HAP-1 (cell line): ENCODE measurements at regions not wholly inside any gene's neighbourhood (a gene's known extent, or its start where the extent isn't known, plus 50 kb on each side); places are given as distances from the start of the nearest gene placed in this dataset.
A peak's percentile ranks its signal among the peaks of the same experiment; 100 is the strongest.

Experiments used
- DNase-seq, 2 experiments: peaks; one replicate each; pipeline ENCODE4 v3.0.0-alpha.2; 2016 to 2020; ENCODE audit warnings: low spot score in 2 of 2
- H3K27me3 ChIP-seq: fragments of 250-450 bp; sonication (Bioruptor Pico); 2 replicates; pipeline ENCODE4 v1.5.1; 2020; ENCODE audit warnings: low read depth, mild to moderate bottlenecking, moderate library complexity
- H3K36me3 ChIP-seq: fragments of 250-450 bp; sonication (Bioruptor Pico); replicated peaks from 2 replicates; pipeline ENCODE4 v1.5.1; 2020; ENCODE audit warnings: mild to moderate bottlenecking
- H3K4me1 ChIP-seq: fragments of 250-450 bp; sonication (Bioruptor Pico); 2 replicates; pipeline ENCODE4 v1.5.1; 2020; ENCODE audit warnings: mild to moderate bottlenecking
- H3K4me3 ChIP-seq: fragments of 250-450 bp; sonication (Bioruptor Pico); 2 replicates; pipeline ENCODE4 v1.5.1; 2020; ENCODE audit warnings: mild to moderate bottlenecking, moderate library complexity
- H3K9me3 ChIP-seq: fragments of 250-450 bp; sonication (Bioruptor Pico); 2 replicates; pipeline ENCODE4 v1.5.1; 2020; ENCODE audit warnings: mild to moderate bottlenecking, moderate library complexity
- in situ Hi-C: fragments of 300-500 bp; cut with MboI; formaldehyde crosslinking; loops from 3 replicates; pipeline ENCODE4 v1.14.3; 2020; ENCODE audit warnings: low sequenced_read_pairs, inconsistent platforms, mixed read lengths

- H3K4me1 ChIP-seq = no peaks in the 10 kb centered on the region
- in situ Hi-C loops = no loop called here
- DNase-seq = no peak
- no peaks in the 10 kb centered on the region; the same call in none of the 2 replicates for H3K27me3 ChIP-seq
- H3K9me3 ChIP-seq = no peaks in the 10 kb centered on the region
- no peak overlapping the region for H3K4me3 ChIP-seq
- no peaks in the 10 kb centered on the region for H3K36me3 ChIP-seq
Observed at GRCh38 chr7:15950299-15950698, 263.8 kb upstream of the MEOX2 start.

- no peaks in the 10 kb centered on the region; the same call in none of the 2 replicates for H3K27me3 ChIP-seq
- H3K4me1 ChIP-seq = no peaks in the 10 kb centered on the region
- H3K36me3 ChIP-seq = no peaks in the 10 kb centered on the region
- no peak for DNase-seq
- H3K4me3 ChIP-seq = no peak overlapping the region
- in situ Hi-C loops = no loop called here
- H3K9me3 ChIP-seq = no peaks in the 10 kb centered on the region
Observed at GRCh38 chr7:15947754-15948153, 261.3 kb upstream of the MEOX2 start.

- DNase-seq = no peak
- peaks cover 9% of the 10 kb centered on the region for H3K27me3 ChIP-seq
- in situ Hi-C loops = no loop called here
Observed at GRCh38 chr7:15938115-15938514, 251.6 kb upstream of the MEOX2 start.

GRCh38 chr7:15937571-15937970 lies 251.1 kb upstream of the MEOX2 start:
- H3K4me1 ChIP-seq = peaks cover 4% of the 10 kb centered on the region
- no peaks in the 10 kb centered on the region for H3K9me3 ChIP-seq
- in situ Hi-C loops = no loop called here
- no peak for DNase-seq
- H3K27me3 ChIP-seq = peaks cover 9% of the 10 kb centered on the region
- H3K36me3 ChIP-seq = no peaks in the 10 kb centered on the region
- H3K4me3 ChIP-seq = no peak overlapping the region

More at GRCh38 chr7:15938115-15938514, 251.6 kb upstream of the MEOX2 start:
- H3K36me3 ChIP-seq = no peaks in the 10 kb centered on the region
- no peaks in the 10 kb centered on the region for H3K4me1 ChIP-seq
- H3K9me3 ChIP-seq = no peaks in the 10 kb centered on the region
- no peak overlapping the region for H3K4me3 ChIP-seq

DNA sequence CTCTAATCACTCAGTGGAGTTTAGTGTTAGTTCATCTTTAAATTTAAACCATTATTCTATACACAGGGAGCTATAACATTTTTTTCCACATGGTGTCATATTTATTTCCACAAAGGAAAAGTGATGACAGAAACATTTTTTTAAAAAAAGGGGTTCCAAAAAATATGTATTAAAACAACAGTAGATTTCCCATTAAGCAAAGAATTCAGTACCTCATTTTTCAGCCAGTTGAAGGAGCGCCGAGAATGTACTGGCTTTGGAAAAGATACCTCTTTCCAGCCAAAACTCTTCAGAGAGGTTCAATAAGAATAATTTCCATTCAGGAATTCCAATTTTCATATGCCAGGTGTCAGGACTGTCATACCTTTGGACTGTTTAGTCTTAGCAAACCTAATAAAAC lies 250.5 kb upstream of the MEOX2 start:
- in situ Hi-C loops = no loop called here
- H3K27me3 ChIP-seq = peaks cover 9% of the 10 kb centered on the region
- H3K4me3 ChIP-seq = no peak overlapping the region

DNA sequence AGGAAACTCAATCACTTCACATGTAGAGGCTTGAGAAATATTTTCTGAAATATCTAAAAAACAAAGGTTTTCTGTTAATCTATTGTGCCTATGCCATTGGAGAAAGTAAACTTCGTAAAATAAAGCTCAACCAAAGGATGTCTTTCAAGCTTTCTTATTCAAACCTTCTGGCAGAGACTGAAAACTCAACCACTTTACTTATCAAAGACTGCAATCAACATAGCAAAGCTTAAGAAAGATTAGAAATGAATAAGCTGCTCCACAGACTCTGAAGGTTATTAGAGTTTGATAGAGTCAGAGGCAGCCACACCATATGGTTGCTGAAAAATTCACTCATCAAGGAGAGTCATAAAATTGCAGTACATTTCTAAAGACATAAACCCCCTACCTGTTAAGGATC lies 245.8 kb upstream of the MEOX2 start:
- in situ Hi-C loops = no loop called here
- Histone ChIP-seq H3K9me3 (no peaks in the 10 kb centered on the region), H3K36me3 (no peaks in the 10 kb centered on the region), H3K4me1 (peaks cover 16% of the 10 kb centered on the region), H3K27me3 (peaks cover 16% of the 10 kb centered on the region), H3K4me3 (no peak overlapping the region)
- DNase-seq = peak; percentile 29 to 94

More for the DNA sequence above, 250.5 kb upstream of the MEOX2 start:
- Histone ChIP-seq H3K36me3 (no peaks in the 10 kb centered on the region), H3K4me1 (peaks cover 8% of the 10 kb centered on the region), H3K9me3 (no peaks in the 10 kb centered on the region)
- DNase-seq = no peak

- Histone ChIP-seq H3K9me3 (no peaks in the 10 kb centered on the region), H3K4me1 (peaks cover 16% of the 10 kb centered on the region), H3K27me3 (peaks cover 8% of the 10 kb centered on the region), H3K36me3 (no peaks in the 10 kb centered on the region), H3K4me3 (no peak overlapping the region)
- in situ Hi-C loops = no loop called here
- DNase-seq = peak in 1 of 2 experiments; percentile 59
Observed at GRCh38 chr7:15929411-15929810, 242.9 kb upstream of the MEOX2 start.

- peaks cover 2% of the 10 kb centered on the region; the same call in 1 of the 2 replicates for H3K27me3 ChIP-seq
- DNase-seq = no peak
- H3K4me3 ChIP-seq = no peak overlapping the region
- in situ Hi-C loops = no loop called here
- H3K4me1 ChIP-seq = no peaks in the 10 kb centered on the region
- no peaks in the 10 kb centered on the region for H3K36me3 ChIP-seq
- no peaks in the 10 kb centered on the region for H3K9me3 ChIP-seq
Observed at GRCh38 chr7:15925608-15926007, 239.1 kb upstream of the MEOX2 start.

DNA sequence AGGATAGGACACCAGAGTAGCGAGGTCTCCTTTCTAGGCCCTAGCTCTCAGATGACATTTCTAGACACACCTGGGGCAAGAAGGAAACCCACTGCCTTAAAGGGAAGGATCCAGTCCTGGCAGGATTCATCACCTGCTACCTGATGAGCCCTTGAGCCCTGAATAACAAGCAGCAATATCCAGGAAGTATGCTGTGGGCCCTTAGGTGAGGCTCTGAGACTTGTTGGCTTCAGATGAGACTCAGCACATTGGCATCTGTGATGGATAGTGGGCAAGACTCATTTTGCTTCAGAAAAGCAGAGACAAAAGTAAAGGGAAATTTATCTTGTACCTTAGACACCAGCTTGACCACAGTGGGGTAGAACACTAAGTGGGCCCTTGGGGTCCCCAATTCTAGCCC lies 238.4 kb upstream of the MEOX2 start:
- DNase-seq = no peak
- no peaks in the 10 kb centered on the region for H3K36me3 ChIP-seq
- H3K4me3 ChIP-seq = no peak overlapping the region
- in situ Hi-C loops = no loop called here
- no peaks in the 10 kb centered on the region for H3K9me3 ChIP-seq
- no peaks in the 10 kb centered on the region for H3K4me1 ChIP-seq
- no peaks in the 10 kb centered on the region; the same call in 1 of the 2 replicates for H3K27me3 ChIP-seq

- Histone ChIP-seq H3K27me3 (no peaks in the 10 kb centered on the region), H3K36me3 (no peaks in the 10 kb centered on the region), H3K4me1 (0 out of 2 replicates have a peak, but pooled peaks cover 1% of the 10 kb centered on the region), H3K9me3 (no peaks in the 10 kb centered on the region), H3K4me3 (no peak overlapping the region)
- no peak for DNase-seq
- in situ Hi-C loops = no loop called here
Observed at GRCh38 chr7:15922002-15922401, 235.5 kb upstream of the MEOX2 start.

DNA sequence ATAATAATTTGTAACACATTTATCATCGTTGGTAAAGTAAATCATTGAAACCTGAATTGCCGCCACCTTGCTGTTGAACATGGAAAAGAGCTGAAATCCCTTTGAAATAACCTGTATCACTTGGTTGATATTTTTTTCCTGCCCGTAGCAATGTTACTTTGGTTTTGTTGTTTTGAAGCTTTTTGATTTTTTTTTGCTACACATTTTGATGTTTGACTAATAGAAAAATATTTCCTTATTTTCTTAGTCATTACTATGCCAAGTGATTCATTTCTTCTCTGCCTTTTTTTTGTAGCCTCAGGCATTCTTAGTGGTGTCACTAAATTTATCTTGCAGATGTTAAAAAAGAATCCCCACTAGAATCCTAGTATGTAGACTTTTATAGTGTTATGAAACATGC lies 235.1 kb upstream of the MEOX2 start:
- H3K4me3 ChIP-seq = no peak overlapping the region
- H3K36me3 ChIP-seq = no peaks in the 10 kb centered on the region
- no peak for DNase-seq
- in situ Hi-C loops = no loop called here
- no peaks in the 10 kb centered on the region for H3K9me3 ChIP-seq
- 0 out of 2 replicates have a peak, but pooled peaks cover 2% of the 10 kb centered on the region for H3K4me1 ChIP-seq
- no peaks in the 10 kb centered on the region for H3K27me3 ChIP-seq

GRCh38 chr7:15920953-15921352 lies 234.5 kb upstream of the MEOX2 start:
- H3K9me3 ChIP-seq = no peaks in the 10 kb centered on the region
- no peaks in the 10 kb centered on the region for H3K36me3 ChIP-seq
- no peak overlapping the region for H3K4me3 ChIP-seq
- no peak for DNase-seq
- H3K27me3 ChIP-seq = no peaks in the 10 kb centered on the region
- H3K4me1 ChIP-seq = 0 out of 2 replicates have a peak, but pooled peaks cover 2% of the 10 kb centered on the region
- in situ Hi-C loops = no loop called here

GRCh38 chr7:15916681-15917380 lies 230.3 kb upstream of the MEOX2 start:
- in situ Hi-C loops = no loop called here
- no peak for DNase-seq
- 0 out of 2 replicates have a peak, but pooled peaks cover 2% of the 10 kb centered on the region for H3K4me1 ChIP-seq
- H3K4me3 ChIP-seq = no peak overlapping the region
- no peaks in the 10 kb centered on the region for H3K9me3 ChIP-seq
- H3K36me3 ChIP-seq = no peaks in the 10 kb centered on the region
- no peaks in the 10 kb centered on the region for H3K27me3 ChIP-seq

DNA sequence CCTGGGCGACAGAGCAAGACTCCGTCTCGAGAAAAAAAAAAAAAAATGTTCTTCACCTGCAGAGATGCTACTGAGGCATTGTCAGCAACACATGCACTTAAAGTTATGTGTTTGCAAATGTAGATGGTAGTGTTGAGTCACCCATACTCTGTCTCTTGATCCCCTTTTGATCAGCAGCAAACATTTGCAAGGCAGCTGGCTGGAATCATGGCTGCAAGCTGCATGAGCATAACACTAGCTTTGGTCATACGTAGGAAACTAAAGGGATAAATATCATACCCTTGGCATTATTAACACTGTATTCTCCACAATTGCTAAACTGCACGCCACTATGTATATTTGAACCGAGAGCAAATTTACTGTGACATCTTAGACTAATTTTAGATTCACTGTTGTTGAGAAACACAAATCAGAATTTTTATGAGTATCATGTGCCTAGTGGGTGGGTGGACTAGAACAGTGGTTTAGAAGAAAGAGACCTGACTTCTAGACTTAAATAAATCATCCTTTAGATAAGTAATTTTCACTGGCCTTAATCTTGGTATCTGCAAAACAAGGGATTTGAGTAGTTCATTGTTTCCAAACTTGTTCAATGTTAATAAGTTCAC lies 229.3 kb upstream of the MEOX2 start:
- Histone ChIP-seq H3K4me1 (0 out of 2 replicates have a peak, but pooled peaks cover 2% of the 10 kb centered on the region), H3K27me3 (no peaks in the 10 kb centered on the region), H3K4me3 (no peak overlapping the region), H3K36me3 (no peaks in the 10 kb centered on the region), H3K9me3 (no peaks in the 10 kb centered on the region)
- in situ Hi-C loops = no loop called here
- no peak for DNase-seq
